ENCODE measurements at regions not wholly inside any gene's neighbourhood (a gene's known extent, or its start where the extent isn't known, plus 50 kb on each side); places are given as distances from the start of the nearest gene placed in this dataset.

DNA sequence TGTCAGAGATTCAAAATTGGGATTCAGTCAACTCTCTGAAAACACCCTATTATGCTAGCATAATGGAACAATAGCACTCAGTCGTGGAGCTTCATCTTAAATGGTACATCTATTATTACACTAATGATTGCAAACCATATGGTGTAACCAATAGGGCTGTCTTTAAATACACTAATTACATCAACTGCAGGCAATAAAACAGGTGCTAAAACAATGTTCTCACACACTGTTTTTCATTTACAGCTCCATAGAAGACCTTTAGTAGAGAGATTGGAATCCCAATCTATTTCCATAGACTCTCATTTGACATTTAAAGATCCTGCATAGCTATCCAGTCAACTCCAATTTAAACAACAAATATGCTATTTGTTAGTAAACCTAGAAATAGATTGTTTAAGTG is 1917.4 kb downstream of the OLFM4 start:
- H2BK12ac ChIP-seq (ENCODE audit: low read depth, low read length), result no peak overlapping the region
- H3K4me3 ChIP-seq (ENCODE audit: extremely low read depth in 1 of 4, insufficient read depth in 2 of 4, low read depth in 3 of 4, low read length in 4 of 4), result no peak overlapping the region
- H3K56ac ChIP-seq (replicated peaks; ENCODE audit: insufficient read length, low read depth, low read length), result no peak overlapping the region
- H2AK5ac ChIP-seq (ENCODE audit: low read depth, low read length), result no peak overlapping the region
- no peaks in the 10 kb centered on the region for H3K79me2 ChIP-seq (ENCODE audit: control insufficient read depth in 1 of 2, insufficient read depth in 2 of 2, low read length in 2 of 2)
- peaks cover 0 to 2% (median 0%) of the 10 kb centered on the region in 4 experiments; a peak in 2 of 8 replicates for H3K36me3 ChIP-seq (ENCODE audit: control insufficient read depth in 2 of 4, insufficient read depth in 4 of 4, low read length in 3 of 4)
- no peak overlapping the region for H4K5ac ChIP-seq (ENCODE audit: insufficient read length, low read depth, low read length)
- no peak overlapping the region for H4K8ac ChIP-seq (ENCODE audit: extremely low read depth, insufficient read depth, low read length)
- H3K23me2 ChIP-seq (ENCODE audit: low read depth, low read length), result no peaks in the 10 kb centered on the region; the same call in 1 of the 2 replicates
- peaks cover 0 to 20% (median 2%) of the 10 kb centered on the region in 4 experiments; a peak in 2 of 7 replicates for H3K4me1 ChIP-seq (replicated peaks in 1 of 4; ENCODE audit: control insufficient read depth in 3 of 4, insufficient read depth in 4 of 4, low read length in 3 of 4)
- H3K27me3 ChIP-seq (replicated peaks in 1 of 4; ENCODE audit: control insufficient read depth in 3 of 4, extremely low read depth in 1 of 4, insufficient read depth in 3 of 4, low read length in 3 of 4), result no peaks in the 10 kb centered on the region
- FAIRE-seq, result no peak
- peak overlapping the region in 1 of 2 experiments; percentile 29; a peak in 1 of 4 replicates for H3K4me2 ChIP-seq (ENCODE audit: insufficient read depth in 1 of 2, low read depth in 2 of 2, low read length in 2 of 2)
- 6% methylated on average over 1 of the region's 1 CpG; no CpG with 5 or more reads in 1 of the 2 experiments for WGBS, 2 experiments (ENCODE audit: extremely low coverage in 1 of 2, insufficient coverage in 1 of 2, insufficient read length in 1 of 2, insufficient replicate concordance in 2 of 2, low coverage in 1 of 2, low lambda C conversion rate in 2 of 2, missing lambda C conversion rate in 1 of 2)
- H4K91ac ChIP-seq (replicated peaks; ENCODE audit: insufficient read length, low read length), result no peak overlapping the region
- no peaks in the 10 kb centered on the region for H3K9me3 ChIP-seq (ENCODE audit: insufficient read depth in 2 of 2, low read depth in 1 of 2, low read length in 1 of 2)
- no peak overlapping the region for H3K23ac ChIP-seq (ENCODE audit: insufficient read length)
- no peak overlapping the region for H2BK120ac ChIP-seq (replicated peaks; ENCODE audit: low read depth, low read length)
- H3K9ac ChIP-seq (replicated peaks in 1 of 4; ENCODE audit: extremely low read depth in 1 of 4, low read depth in 3 of 4, low read length in 3 of 4), result no peak overlapping the region
- no peak overlapping the region for H3K18ac ChIP-seq (ENCODE audit: extremely low read depth, low read length)
- no peak overlapping the region for H2BK15ac ChIP-seq (ENCODE audit: low read length)
- no peak overlapping the region for H3K14ac ChIP-seq (ENCODE audit: insufficient read length)
- ChIA-PET POLR2A (ENCODE audit: partially characterized antibody) (no interaction called here), CTCF (ENCODE audit: partially characterized antibody) (interaction anchor here (0.8 kb wide), 1 partner anchor 252 kb away, joined by 3 read pairs; no protein-coding TSS in a partner anchor)
- H3K27ac ChIP-seq (ENCODE audit: low read depth, low read length), result no peak overlapping the region
- no peaks in the 10 kb centered on the region for H3K79me1 ChIP-seq (ENCODE audit: low read depth, low read length)
- no peak for TF ChIP-seq SRF (IDR thresholded peaks at IDR 0.05; ENCODE audit: low read depth, low read length)
- peak in 1 of 2 experiments; percentile 74; a peak in 1 of 3 replicates for TF ChIP-seq EP300 (IDR thresholded peaks at IDR 0.05; ENCODE audit: borderline replicate concordance in 1 of 2, low read depth in 2 of 2, low read length in 2 of 2)
- peak; percentile 65 for TF ChIP-seq NANOG (IDR thresholded peaks at IDR 0.05; ENCODE audit: insufficient read depth, low read depth, low read length, poor library complexity, severe bottlenecking)
- H4K20me1 ChIP-seq (replicated peaks in 1 of 2; ENCODE audit: control insufficient read depth in 1 of 2, insufficient read depth in 2 of 2, low read length in 2 of 2), result no peaks in the 10 kb centered on the region
- H2BK5ac ChIP-seq (ENCODE audit: low read depth, low read length), result no peak overlapping the region
- H2AFZ ChIP-seq (ENCODE audit: low read length), result no peak overlapping the region
- H3K4ac ChIP-seq (replicated peaks; ENCODE audit: insufficient read length, low read depth, low read length), result no peak overlapping the region
- H2BK20ac ChIP-seq (ENCODE audit: low read length), result no peak overlapping the region
- DNase-seq (ENCODE audit: low read depth in 1 of 2, low spot score in 2 of 2), result no peak

All from H1 (cell line).